ENCODE measurements at regions not wholly inside any gene's neighbourhood (a gene's known extent, or its start where the extent isn't known, plus 50 kb on each side); places are given as distances from the start of the nearest gene placed in this dataset.

DNA sequence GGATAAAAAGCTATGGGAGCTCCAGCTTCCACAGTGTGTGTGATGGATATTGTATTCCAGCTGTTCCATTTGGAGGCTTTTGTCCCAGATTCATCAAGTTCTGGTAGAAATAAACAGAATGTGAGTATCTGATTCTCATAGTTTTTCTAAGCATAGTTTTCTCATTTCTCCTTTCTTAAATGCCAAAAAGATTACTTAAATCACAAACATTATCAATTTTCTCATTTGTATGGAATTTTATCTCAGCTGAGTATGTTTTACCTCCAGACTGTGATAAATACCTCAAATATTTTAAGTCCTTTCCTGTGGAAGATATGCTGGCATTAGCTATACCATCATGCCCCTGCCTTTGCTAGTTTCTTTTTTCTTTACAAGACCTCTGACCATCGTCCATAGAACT is 767.3 kb downstream of the TFAP2A start:
- no peak for DNase-seq

GRCh38 chr6:9647071-9647445 is 767.8 kb downstream of the TFAP2A start:
- DNase-seq = no peak

- DNase-seq = no peak
Observed at GRCh38 chr6:9646342-9647070, 768.4 kb downstream of the TFAP2A start.

DNA sequence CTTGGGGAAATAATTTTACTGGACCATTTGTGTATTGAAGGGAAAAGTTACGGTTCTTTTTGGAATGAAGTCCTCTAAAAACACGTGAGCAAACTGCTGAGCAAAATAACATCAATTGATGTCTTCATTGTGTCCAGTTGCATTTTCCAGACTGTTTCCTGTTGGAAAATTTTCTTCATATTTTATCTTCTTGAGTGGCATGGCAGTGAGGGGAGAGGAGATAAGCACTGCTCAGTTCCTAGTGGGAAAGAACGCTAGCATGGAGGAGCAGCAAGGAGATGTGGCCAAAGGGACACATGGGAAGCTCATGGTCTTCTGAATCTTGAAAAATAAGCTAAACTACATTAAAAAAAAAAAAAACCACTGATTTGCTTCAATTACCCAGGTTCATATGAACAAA is 776.0 kb downstream of the TFAP2A start:
- no peak for DNase-seq

DNA sequence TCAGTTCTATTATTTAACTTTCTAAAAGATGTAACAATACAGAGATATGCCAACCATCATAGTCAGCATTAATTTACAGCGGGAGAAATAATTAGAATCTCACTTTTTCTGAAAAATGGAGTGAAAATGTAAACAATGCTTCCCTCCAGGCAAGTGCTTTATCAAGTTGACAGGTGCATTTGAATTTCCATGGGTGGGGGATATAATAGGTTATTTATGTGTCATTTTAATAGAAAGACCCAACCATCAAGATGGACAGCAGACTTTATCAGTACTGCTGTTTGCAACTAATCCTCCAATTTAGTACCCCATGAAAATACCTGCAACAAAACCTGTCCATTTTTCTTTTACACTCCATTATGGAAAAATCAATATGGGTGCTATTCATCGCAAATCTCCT is 780.1 kb downstream of the TFAP2A start:
- DNase-seq = no peak

GRCh38 chr6:9632026-9632425 is 782.8 kb downstream of the TFAP2A start:
- DNase-seq = no peak

DNA sequence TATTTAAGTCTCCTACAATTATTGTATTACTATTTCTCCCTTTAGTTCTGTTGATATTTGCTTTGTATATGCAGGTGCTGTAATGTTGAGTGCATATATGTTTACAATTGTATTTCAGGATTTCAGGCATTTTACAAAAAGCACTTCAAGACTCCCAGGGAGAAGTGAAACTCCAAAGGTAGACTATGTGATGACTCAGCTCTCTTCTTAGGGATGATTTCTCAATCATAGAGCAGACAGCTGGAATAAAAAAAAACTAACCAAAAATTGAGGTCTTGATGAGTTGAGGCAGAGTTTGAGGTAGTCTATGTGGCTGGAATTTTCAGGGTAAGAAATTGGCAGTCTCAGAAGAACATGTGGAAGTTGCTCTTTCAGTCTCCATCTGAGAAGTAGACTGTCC is 786.1 kb downstream of the TFAP2A start:
- no peak for DNase-seq

DNA sequence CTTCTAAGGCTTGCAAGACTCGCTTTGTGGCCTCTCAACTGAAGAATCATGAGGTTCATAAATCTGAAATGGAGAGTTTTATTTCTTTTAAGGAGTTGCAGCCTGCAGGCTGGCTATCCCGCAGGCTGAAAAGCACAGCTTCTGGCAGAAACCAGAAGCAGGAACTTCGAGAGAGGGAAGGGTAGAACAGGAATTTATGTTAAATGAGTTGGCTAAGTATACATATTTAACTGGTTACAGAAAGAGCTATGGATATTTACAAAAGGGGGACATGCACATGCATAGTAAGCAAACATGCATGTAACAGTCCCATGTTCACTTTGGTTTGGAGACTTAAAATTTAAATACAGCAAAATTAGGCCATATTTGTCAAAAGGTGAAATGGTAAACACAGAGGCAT is 787.0 kb downstream of the TFAP2A start:
- no peak for DNase-seq

GRCh38 chr6:9623985-9624384 is 790.9 kb downstream of the TFAP2A start:
- DNase-seq = no peak

DNA sequence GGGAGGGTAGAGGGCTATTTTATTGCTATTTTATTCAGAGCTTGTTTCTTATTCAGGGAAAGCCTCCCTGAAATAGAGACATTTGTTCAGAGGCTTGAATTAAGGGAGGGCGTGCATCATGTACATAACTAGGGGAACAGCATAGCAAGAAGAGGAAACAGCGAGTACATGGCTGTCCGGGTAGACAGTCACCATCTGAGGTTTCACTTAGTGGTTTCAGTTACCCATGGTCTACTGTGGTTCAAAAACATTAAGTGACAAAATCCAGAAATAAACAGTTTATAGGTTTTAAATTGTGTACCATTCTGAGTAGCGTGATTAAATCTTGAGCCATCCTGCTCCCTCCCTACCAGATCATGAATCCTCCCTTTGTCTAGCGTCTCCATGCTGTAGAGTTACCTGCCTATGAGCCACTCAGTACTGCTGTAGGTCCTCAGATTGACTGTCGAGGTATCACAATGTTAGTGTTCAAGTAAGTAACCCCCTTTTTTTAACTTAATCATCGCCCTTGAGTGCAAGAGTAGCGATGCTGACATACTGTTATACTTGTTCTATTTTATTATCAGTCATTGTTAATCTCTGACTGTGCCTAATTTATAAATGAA is 791.5 kb downstream of the TFAP2A start:
- no peak for DNase-seq

DNA sequence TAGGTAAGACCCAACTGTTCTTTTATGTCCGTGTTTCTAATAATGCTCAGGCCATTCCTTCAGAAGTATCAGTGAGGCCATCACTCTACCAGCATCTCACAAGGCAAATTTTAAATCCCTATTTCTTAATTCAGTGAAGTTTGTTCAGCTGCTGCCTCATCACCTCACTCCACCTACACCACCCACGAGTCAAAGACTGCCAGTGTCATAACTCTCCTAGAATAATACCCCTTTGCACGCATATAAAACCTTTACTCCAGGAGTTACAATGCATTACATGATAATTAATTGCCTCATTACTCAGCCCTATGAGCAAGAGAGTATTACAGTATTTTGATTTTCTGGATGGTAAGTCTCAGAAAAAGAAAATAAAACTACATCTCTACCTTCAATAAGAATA is 793.6 kb downstream of the TFAP2A start:
- no peak for DNase-seq

GRCh38 chr6:9620687-9621086 is 794.2 kb downstream of the TFAP2A start:
- DNase-seq = no peak

- DNase-seq = no peak
Observed at GRCh38 chr6:9620263-9620662, 794.6 kb downstream of the TFAP2A start.

- no peak for DNase-seq
Observed at GRCh38 chr6:9614778-9615177, 800.1 kb downstream of the TFAP2A start.

DNA sequence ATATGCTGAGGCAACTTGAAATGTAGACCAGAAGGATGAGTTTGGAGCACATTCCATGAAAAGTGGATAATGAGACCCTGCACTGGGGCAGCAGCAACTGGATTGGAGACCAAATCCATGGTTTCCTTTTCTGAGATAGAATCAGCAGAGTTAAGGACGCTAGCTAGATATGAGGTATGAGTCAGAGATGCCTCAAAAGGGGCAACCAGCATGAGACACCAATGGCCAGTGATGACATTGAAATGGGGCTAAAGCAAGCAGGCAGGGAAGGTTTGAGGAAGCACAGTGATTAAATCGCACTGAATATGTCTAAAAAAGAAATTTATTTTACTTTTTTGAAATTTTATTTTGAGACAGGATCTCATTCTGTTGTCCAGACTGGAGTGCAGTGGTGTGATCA is 802.4 kb downstream of the TFAP2A start:
- no peak for DNase-seq

- no peak for DNase-seq
Observed at GRCh38 chr6:9610620-9611415, 804.1 kb downstream of the TFAP2A start.

DNA sequence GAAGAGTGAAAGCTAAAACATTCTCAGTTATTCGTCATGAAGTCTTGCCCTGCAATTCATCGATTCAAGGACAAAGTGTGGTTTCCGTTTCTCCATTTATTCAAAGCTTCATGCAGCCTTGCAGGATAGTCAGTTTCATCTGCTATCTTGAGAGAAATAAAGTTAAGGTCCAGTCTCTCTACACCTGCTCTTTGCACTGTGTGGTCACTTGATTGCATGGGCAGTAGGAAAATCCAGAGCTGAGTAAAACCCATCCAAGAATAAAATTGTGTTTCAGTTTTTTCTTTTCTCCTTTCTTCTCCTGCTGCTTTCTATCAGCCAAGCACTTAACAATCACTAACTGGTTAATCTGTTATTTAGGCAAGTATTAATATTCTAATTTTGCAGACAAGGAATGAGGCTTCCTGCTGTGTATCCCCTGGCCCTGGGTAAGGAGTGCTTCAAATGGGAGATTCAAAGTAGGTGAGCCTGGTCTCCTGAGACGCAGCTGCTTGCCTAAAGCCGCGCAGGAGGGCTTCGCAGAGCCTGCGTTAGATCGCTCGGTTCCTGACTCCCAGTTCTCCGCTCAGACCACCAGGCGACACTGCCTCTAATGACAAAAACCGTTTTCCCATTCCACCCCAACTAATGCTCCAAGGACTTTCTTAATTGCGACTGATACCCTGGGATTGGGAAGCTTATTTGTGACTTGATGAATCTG is 808.3 kb downstream of the TFAP2A start:
- no peak for DNase-seq

- DNase-seq = no peak
Observed at GRCh38 chr6:9594746-9595145, 820.1 kb downstream of the TFAP2A start.

DNA sequence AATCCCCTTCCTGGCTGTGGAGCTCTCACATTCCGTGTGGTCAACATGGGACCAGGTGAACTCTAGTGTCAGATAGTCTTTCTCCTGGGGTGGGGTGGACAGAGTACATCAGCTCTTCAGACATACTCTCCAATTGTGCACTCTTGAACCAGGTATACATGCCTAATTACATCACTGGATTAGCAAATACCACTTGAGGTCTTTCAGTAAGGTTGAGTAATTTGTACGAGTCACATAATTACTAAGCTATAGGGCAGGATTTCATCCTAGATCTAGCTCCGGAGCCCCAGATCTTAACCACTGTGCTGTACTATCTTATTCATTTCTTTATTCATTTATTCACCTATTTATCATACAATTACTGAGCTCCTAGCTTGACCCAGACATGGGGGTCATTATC is 821.3 kb downstream of the TFAP2A start:
- DNase-seq = no peak

DNA sequence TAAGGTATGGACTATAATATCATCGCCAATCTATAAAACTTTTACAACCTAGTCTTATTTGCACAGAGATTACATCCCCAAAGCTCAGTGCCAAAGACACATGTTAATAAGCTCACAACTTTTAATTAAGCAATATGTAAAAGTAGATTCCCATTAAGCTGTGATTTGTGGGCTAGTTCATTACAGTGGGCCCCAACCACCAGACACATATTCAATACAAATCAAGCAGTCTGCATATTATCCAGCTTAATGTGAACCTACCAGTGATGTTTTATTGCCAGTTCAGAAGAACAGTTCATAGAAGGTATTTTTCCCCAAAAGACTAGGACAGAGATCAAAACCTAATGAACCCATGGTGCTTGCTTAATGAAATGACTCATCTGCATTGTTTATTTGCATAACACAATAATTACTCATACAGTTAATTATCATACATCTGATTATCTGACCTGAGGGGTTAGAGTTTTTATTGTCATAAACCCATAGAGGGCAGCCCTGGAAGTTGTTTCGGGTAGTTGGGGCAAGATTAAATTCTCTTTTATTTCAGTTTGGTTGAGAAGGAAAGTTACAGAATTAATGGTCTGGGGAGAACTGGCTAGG is 831.0 kb downstream of the TFAP2A start:
- DNase-seq = no peak

GRCh38 chr6:9581155-9581554 is 833.7 kb downstream of the TFAP2A start:
- no peak for DNase-seq

DNA sequence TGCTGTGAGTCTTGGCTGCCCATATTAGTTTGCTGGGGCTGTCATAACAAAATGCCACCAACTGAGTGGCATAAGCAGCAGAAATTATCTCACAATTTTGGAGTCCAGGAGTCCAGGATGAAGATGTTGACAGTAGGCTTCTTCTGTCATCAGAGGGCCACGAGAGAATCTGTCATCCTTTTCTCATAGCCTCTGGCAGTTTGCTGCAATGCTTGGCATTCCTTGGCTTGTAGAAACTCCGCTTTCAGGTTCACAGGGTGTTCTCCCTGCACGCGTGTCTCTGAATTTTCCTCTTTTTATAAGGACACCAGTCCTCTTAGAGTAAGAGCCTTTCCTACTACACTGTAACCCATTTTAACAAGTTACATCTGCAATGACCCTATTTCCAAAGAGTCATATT is 838.4 kb downstream of the TFAP2A start:
- no peak for DNase-seq

DNA sequence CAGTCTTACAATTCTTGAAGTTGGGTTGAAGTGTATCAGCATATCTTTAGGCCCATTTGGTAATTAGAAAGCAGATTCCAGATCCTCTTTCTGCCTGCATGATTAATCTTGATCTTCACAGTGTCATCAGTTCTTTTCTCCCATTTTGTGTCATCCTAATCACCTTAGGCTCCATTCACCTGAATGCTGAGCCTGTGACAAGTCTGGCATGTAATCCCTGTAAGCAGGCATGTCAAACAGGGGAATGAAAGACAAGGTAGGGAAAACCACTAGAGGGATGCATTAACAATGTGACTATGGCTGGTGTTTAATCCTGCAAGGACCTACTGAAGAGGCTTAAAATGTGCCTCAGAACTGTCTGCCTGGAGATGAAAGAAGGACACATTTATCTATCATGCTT is 848.8 kb downstream of the TFAP2A start:
- DNase-seq = no peak
